DMS79 treated with DMSO at 0.1 percent for 48 hours (cell line): ENCODE measurements at regions not wholly inside any gene's neighbourhood (a gene's known extent, or its start where the extent isn't known, plus 50 kb on each side); places are given as distances from the start of the nearest gene placed in this dataset.

Experiments
- DNase-seq: peaks from one replicate; lab custom pipeline; 2025; lab: John Stamatoyannopoulos, UW

GRCh38 chr5:145246379-145246778 lies 588.8 kb downstream of the PRELID2 start:
- DNase-seq = no peak

- DNase-seq = no peak
These were observed 589.8 kb downstream of the PRELID2 start for GRCh38 chr5:145245354-145245753.

- no peak for DNase-seq
These were observed 590.4 kb downstream of the PRELID2 start for GRCh38 chr5:145244788-145245187.

GRCh38 chr5:145244251-145244650 lies 590.9 kb downstream of the PRELID2 start:
- DNase-seq = no peak

- DNase-seq = no peak
These were observed 592.1 kb downstream of the PRELID2 start for GRCh38 chr5:145243016-145243415.

- DNase-seq = no peak
These were observed 592.6 kb downstream of the PRELID2 start for GRCh38 chr5:145242551-145242950.

- no peak for DNase-seq
These were observed 597.3 kb downstream of the PRELID2 start for GRCh38 chr5:145237843-145238242.

GRCh38 chr5:145236983-145237382 lies 598.2 kb downstream of the PRELID2 start:
- DNase-seq = no peak

GRCh38 chr5:145236127-145236526 lies 599.0 kb downstream of the PRELID2 start:
- no peak for DNase-seq

- DNase-seq = no peak
These were observed 601.7 kb downstream of the PRELID2 start for GRCh38 chr5:145233461-145233860.

- DNase-seq = no peak
These were observed 604.4 kb downstream of the PRELID2 start for GRCh38 chr5:145230781-145231180.

GRCh38 chr5:145228564-145228963 lies 606.6 kb downstream of the PRELID2 start:
- DNase-seq = no peak

- no peak for DNase-seq
These were observed 607.3 kb downstream of the PRELID2 start for GRCh38 chr5:145227881-145228280.

GRCh38 chr5:145226726-145227125 lies 608.4 kb downstream of the PRELID2 start:
- DNase-seq = no peak

GRCh38 chr5:145225529-145225928 lies 609.6 kb downstream of the PRELID2 start:
- DNase-seq = no peak

GRCh38 chr5:145223582-145223981 lies 611.6 kb downstream of the PRELID2 start:
- no peak for DNase-seq

- no peak for DNase-seq
These were observed 612.5 kb downstream of the PRELID2 start for GRCh38 chr5:145222622-145223021.

- no peak for DNase-seq
These were observed 613.7 kb downstream of the PRELID2 start for GRCh38 chr5:145221416-145221815.

- DNase-seq = no peak
These were observed 614.7 kb downstream of the PRELID2 start for GRCh38 chr5:145220481-145220880.

- no peak for DNase-seq
These were observed 616.2 kb downstream of the PRELID2 start for GRCh38 chr5:145218982-145219381.

GRCh38 chr5:145218019-145218418 lies 617.1 kb downstream of the PRELID2 start:
- no peak for DNase-seq

GRCh38 chr5:145210020-145210419 lies 625.1 kb downstream of the PRELID2 start:
- no peak for DNase-seq

GRCh38 chr5:145205546-145205945 lies 629.6 kb downstream of the PRELID2 start:
- no peak for DNase-seq

GRCh38 chr5:145204743-145205142 lies 630.4 kb downstream of the PRELID2 start:
- DNase-seq = no peak

- no peak for DNase-seq
These were observed 631.9 kb downstream of the PRELID2 start for GRCh38 chr5:145203193-145203592.
